ENCODE measurements at regions not wholly inside any gene's neighbourhood (a gene's known extent, or its start where the extent isn't known, plus 50 kb on each side); places are given as distances from the start of the nearest gene placed in this dataset.

GRCh38 chr6:169988769-169989550 is 237.5 kb downstream of the ERMARD start:
- no peak for DNase-seq

GRCh38 chr6:169986848-169987498 is 235.6 kb downstream of the ERMARD start:
- DNase-seq, result no peak

- no peak for DNase-seq
Measured at GRCh38 chr6:169986171-169986847, 234.9 kb downstream of the ERMARD start.

GRCh38 chr6:169985121-169986015 is 233.9 kb downstream of the ERMARD start:
- no peak for DNase-seq

- DNase-seq, result no peak
Measured at GRCh38 chr6:169984181-169985120, 233.0 kb downstream of the ERMARD start.

GRCh38 chr6:169983651-169984050 is 232.2 kb downstream of the ERMARD start:
- no peak for DNase-seq

- no peak for DNase-seq
Measured at GRCh38 chr6:169982461-169983386, 231.3 kb downstream of the ERMARD start.

GRCh38 chr6:169981969-169982368 is 230.5 kb downstream of the ERMARD start:
- no peak for DNase-seq

- DNase-seq, result no peak
Measured at GRCh38 chr6:169981568-169981967, 230.1 kb downstream of the ERMARD start.

- no peak for DNase-seq
Measured at GRCh38 chr6:169980826-169981450, 229.5 kb downstream of the ERMARD start.

GRCh38 chr6:169979873-169980432 is 228.5 kb downstream of the ERMARD start:
- DNase-seq, result no peak

- no peak for DNase-seq
Measured at GRCh38 chr6:169978615-169979161, 227.3 kb downstream of the ERMARD start.

GRCh38 chr6:169977434-169978265 is 226.2 kb downstream of the ERMARD start:
- DNase-seq, result no peak

- no peak for DNase-seq
Measured at GRCh38 chr6:169976301-169977081, 225.1 kb downstream of the ERMARD start.

- DNase-seq, result no peak
Measured at GRCh38 chr6:169975701-169976100, 224.3 kb downstream of the ERMARD start.

- no peak for DNase-seq
Measured at GRCh38 chr6:169975286-169975685, 223.9 kb downstream of the ERMARD start.

GRCh38 chr6:169974663-169975062 is 223.2 kb downstream of the ERMARD start:
- DNase-seq, result no peak

All from GDM1 (cell line).